RPMI7951 (cell line): ENCODE measurements at regions not wholly inside any gene's neighbourhood (a gene's known extent, or its start where the extent isn't known, plus 50 kb on each side); places are given as distances from the start of the nearest gene placed in this dataset.
A peak's percentile ranks its signal among the peaks of the same experiment; 100 is the strongest.
"Not testable (repeated sequence)": the region's sequence is repeated elsewhere in the genome, so short reads cannot be mapped to it uniquely, and the experiment has no call there.

ENCODE experiments used
- DNase-seq: peaks from one replicate; pipeline ENCODE4 v3.0.0-alpha.2; 2012; ENCODE audit warnings: low read depth

- DNase-seq = no peak
Measured at GRCh38 chr3:157920822-157921700, 185.2 kb downstream of the SHOX2 start.

- DNase-seq = no peak
Measured at GRCh38 chr3:157919319-157919887, 186.8 kb downstream of the SHOX2 start.

DNA sequence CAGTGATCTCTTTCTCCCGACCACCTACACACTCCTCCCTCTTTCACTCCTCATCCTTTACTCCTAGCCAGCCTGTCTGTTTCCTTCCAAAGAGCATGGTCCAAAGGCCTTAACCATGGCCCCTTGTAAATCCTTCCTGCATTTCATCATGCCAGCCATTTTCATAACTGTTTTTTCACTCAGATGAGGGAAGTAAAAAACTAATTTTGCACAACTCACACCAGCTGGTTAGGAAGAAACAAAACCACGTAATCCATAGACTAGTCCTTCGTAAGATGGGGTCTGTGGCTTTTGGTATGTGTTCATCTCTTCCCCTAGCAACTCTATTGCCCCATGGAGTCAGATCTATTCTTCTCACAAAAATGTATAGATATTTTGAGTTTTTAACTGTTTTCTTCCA, 187.8 kb downstream of the SHOX2 start:
- DNase-seq = no peak

DNA sequence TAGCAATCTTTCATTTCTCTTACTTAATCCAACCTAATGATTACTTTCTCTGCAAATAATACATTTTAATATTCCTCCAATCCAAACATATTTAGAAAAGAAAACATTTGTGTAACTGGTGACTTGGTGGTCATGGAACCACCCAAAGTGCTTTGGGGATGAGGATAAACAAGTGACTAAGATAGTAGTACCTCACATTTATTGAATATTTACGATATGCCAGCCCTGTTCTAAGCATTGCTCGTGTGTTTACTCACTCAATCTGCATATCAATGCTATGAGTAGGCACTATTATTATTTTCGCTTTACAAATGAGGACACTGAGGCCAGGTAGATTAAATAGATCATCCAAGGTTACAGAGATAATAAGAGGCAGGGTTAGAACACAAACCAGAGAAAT, 189.5 kb downstream of the SHOX2 start:
- no peak for DNase-seq

DNA sequence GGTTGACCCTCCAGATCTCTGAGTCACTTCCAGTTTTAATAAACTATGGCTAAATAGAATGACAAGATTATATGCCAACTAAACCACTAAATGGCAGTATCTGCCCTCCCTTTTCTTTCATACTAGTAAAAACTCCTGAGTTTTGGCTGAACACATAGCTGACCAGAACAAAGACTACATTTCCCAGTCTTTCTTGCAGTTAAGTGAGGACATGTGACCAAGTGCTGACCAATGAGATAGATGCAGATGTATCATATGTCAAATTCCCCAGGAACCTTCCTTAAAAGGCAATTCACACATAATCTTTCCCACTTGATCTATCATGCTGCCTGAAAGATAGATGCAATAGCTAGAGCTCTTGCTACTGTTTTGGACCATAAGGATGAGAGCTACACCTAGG, 191.3 kb downstream of the SHOX2 start:
- peak; percentile 45 for DNase-seq

GRCh38 chr3:157913741-157914150, 192.5 kb downstream of the SHOX2 start:
- DNase-seq = no peak

DNA sequence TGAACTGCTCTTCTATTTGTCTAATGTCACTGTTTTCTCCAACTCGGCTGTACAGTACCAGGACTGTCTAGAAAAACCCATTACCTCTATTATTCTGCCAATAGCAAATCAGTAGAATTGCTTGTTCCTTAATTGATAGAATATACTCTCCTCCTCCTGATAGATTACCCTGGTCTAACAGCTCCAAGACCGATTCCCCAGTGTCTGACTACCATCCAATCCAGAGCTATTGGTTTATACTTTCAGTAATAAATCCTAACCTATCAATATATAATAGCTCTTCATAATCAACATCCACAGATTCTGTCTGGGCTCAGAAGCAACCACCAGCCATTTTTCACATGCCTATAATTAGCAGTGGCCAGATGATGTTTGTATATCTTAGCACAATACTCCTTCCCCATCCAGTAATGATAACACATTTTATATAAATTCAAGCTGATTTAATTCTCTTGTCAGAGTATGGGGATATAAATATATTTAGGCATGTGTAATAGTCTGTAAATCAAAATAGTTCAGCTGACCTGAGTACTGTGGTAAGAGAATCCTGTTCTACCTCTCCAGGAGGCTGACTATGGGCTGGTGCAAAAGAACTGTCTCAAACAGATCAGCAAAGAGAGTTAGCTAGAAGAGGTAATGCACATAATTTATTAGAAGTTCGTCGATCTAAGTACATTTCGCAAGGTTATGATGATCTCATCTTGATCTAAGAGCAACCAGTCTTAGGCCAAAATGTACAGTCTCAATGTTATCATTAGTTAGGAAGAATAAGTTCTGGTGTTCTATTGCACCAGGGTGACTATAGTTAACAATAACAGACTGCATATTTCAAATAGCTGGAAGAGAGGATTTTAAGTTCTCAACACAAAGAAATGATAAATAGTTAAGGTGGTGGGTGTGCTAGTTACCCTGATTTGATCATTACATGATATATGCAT, 193.4 kb downstream of the SHOX2 start:
- DNase-seq = no peak

GRCh38 chr3:157906627-157907026, 199.6 kb downstream of the SHOX2 start:
- peak; percentile 62 for DNase-seq

GRCh38 chr3:157905885-157906284, 200.3 kb downstream of the SHOX2 start:
- no peak for DNase-seq

DNA sequence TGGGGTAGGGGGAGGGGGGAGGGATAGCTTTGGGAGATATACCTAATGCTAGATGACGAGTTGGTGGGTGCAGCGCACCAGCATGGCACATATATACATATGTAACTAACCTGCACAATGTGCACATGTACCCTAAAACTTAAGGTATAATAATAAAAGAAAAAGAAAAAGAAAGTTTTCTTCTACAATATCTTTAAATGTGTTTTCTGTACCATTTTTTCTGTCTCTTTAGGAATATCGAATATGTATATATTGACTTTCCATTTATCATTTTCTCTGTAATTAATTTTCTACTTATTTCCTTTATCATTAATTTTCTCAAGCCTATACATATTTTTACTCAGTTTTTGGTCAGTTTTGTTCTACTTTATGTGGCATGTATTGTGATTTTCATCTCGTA, 203.5 kb downstream of the SHOX2 start:
- not testable (repeated sequence) for DNase-seq

- DNase-seq = no peak
Measured at GRCh38 chr3:157888040-157888439, 218.2 kb downstream of the SHOX2 start.

GRCh38 chr3:157876556-157876955, 229.7 kb downstream of the SHOX2 start:
- DNase-seq = no peak

- DNase-seq = peak; percentile 79
Measured at GRCh38 chr3:157872902-157873301, 233.3 kb downstream of the SHOX2 start.

GRCh38 chr3:157871838-157872460, 234.3 kb downstream of the SHOX2 start:
- DNase-seq = no peak

- no peak for DNase-seq
Measured at GRCh38 chr3:157871248-157871647, 235.0 kb downstream of the SHOX2 start.

GRCh38 chr3:157868946-157869345, 237.3 kb downstream of the SHOX2 start:
- no peak for DNase-seq

- peak; percentile 59 for DNase-seq
Measured at GRCh38 chr3:157868196-157868595, 238.0 kb downstream of the SHOX2 start.

- DNase-seq = no peak
Measured at GRCh38 chr3:157865352-157866000, 240.7 kb downstream of the SHOX2 start.

GRCh38 chr3:157861076-157861765, 245.0 kb downstream of the SHOX2 start:
- DNase-seq = peak; percentile 17

GRCh38 chr3:157859541-157859940, 246.7 kb downstream of the SHOX2 start:
- no peak for DNase-seq

DNA sequence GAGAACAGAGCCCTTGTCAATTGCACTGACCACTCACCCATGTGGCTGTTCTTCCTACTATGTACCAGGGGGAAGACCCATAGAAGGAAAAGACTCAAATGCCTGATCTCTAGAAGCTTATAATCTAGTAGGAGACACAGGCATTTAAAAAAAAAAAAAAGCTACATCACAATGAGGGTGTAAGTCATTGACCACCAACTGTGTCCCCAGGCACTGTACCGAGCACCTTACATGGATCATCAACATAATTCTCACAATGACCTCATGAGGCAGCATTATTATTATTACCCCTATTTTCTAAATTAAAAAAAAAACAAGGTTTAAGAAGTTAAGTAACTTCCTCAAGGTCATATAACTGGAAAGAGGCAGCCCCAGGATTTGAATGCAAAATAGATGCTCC, 247.4 kb downstream of the SHOX2 start:
- DNase-seq = peak; percentile 69
